ENCODE measurements at regions not wholly inside any gene's neighbourhood (a gene's known extent, or its start where the extent isn't known, plus 50 kb on each side); places are given as distances from the start of the nearest gene placed in this dataset.

DNA sequence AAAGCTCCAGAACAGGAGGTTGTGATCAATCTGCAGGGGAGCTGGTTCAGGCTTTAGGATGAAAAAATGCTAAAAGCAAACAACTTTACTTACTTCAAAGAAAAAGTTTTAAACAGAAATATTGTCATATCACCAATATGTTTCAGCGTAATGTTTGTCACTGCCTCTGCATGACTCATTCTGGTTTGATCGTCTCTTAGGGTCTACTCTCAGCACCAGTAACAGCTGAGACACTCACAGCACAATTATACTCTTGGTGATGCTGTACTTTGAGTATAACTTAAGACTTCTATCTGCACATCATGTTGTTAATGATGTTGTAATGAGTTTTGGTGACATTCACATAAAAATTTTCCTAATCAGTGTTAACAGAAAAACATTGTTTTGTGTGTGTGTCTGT lies 665.4 kb downstream of the EPM2A start:
- Histone ChIP-seq H4K20me1 (ENCODE audit: insufficient read depth, low read length) (no peaks in the 10 kb centered on the region), H3K4me2 (ENCODE audit: low read depth, low read length) (no peak overlapping the region), H3K27ac (ENCODE audit: low read length) (no peak overlapping the region), H3K4me3 (ENCODE audit: low read length) (no peak overlapping the region), H3K9me3 (replicated peaks; ENCODE audit: insufficient read depth, low read length) (no peaks in the 10 kb centered on the region), H2AFZ (ENCODE audit: low read length) (no peak overlapping the region), H3F3A (ENCODE audit: insufficient read depth, low read length) (no peaks in the 10 kb centered on the region), H3K79me2 (ENCODE audit: low read length) (no peaks in the 10 kb centered on the region), H3K36me3 (replicated peaks; ENCODE audit: insufficient read depth, low read length) (no peaks in the 10 kb centered on the region), H3K27me3 (replicated peaks; ENCODE audit: insufficient read depth, low read length) (no peaks in the 10 kb centered on the region), H3K4me1 (ENCODE audit: low read length) (no peaks in the 10 kb centered on the region), H3K9me2 (replicated peaks; ENCODE audit: insufficient read depth, low read length) (no peaks in the 10 kb centered on the region), H3K9ac (ENCODE audit: low read length) (no peak overlapping the region)
- DNase-seq: no peak
- no peak for TF ChIP-seq EZH2phosphoT487 (IDR thresholded peaks at IDR 0.05; ENCODE audit: low read length)
- TF ChIP-seq, protein P1, sequence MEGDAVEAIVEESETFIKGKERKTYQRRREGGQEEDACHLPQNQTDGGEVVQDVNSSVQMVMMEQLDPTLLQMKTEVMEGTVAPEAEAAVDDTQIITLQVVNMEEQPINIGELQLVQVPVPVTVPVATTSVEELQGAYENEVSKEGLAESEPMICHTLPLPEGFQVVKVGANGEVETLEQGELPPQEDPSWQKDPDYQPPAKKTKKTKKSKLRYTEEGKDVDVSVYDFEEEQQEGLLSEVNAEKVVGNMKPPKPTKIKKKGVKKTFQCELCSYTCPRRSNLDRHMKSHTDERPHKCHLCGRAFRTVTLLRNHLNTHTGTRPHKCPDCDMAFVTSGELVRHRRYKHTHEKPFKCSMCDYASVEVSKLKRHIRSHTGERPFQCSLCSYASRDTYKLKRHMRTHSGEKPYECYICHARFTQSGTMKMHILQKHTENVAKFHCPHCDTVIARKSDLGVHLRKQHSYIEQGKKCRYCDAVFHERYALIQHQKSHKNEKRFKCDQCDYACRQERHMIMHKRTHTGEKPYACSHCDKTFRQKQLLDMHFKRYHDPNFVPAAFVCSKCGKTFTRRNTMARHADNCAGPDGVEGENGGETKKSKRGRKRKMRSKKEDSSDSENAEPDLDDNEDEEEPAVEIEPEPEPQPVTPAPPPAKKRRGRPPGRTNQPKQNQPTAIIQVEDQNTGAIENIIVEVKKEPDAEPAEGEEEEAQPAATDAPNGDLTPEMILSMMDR (IDR thresholded peaks at IDR 0.05; ENCODE audit: low read length): no peak
- TF ChIP-seq EZH2 (optimal IDR thresholded peaks at IDR 0.05; ENCODE audit: low read depth, low read length): no peak

DNA sequence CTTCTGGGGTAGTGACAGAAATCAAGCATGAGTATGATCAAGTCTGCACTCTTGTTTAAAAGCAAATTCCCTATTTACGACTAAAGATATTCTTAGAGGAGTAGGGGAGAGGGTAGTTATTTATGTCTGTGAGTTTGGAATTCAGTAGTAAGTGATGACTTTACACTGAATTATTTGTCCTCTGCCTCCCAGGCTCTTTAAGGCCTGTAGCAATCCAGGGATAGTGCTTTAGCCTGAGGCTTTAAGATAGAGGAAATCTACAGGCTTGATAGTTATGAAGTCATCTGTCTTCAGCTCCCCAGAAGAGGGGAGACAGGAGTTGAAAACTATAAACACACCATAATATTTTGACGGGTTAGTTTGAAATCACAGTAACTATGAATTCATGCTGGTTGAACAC lies 664.5 kb downstream of the EPM2A start:
- no peak overlapping the region for H3K9ac ChIP-seq (ENCODE audit: low read length)

DNA sequence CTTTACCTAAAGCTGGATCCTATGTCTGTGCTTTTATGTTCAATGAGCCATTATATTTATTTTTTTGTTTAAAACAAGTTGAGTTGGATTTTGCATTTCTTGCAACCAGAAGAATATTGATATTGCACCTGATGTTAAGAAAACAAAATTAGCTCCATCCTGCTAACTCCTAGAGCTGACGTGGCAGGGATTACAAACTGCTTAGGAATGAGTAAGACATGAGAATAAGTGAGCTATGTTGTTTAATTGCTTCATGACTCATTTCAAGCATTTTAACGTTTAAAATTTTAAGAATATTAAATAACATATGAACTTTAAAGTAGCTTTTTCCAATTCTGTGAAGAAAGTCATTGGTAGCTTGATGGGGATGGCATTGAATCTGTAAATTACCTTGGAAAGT lies 663.5 kb downstream of the EPM2A start:
- no peak for DNase-seq
- no peak overlapping the region for H3K27ac ChIP-seq (ENCODE audit: low read length)

More for the DNA sequence above, 664.5 kb downstream of the EPM2A start:
- Histone ChIP-seq H4K20me1 (ENCODE audit: insufficient read depth, low read length) (no peaks in the 10 kb centered on the region), H3K9me3 (replicated peaks; ENCODE audit: insufficient read depth, low read length) (no peaks in the 10 kb centered on the region), H3K27me3 (replicated peaks; ENCODE audit: insufficient read depth, low read length) (no peaks in the 10 kb centered on the region), H3K4me3 (ENCODE audit: low read length) (no peak overlapping the region), H2AFZ (ENCODE audit: low read length) (no peak overlapping the region), H3K79me2 (ENCODE audit: low read length) (no peaks in the 10 kb centered on the region), H3K9me2 (replicated peaks; ENCODE audit: insufficient read depth, low read length) (no peaks in the 10 kb centered on the region), H3F3A (ENCODE audit: insufficient read depth, low read length) (no peaks in the 10 kb centered on the region), H3K36me3 (replicated peaks; ENCODE audit: insufficient read depth, low read length) (no peaks in the 10 kb centered on the region), H3K4me2 (ENCODE audit: low read depth, low read length) (no peak overlapping the region), H3K27ac (ENCODE audit: low read length) (no peak overlapping the region), H3K4me1 (ENCODE audit: low read length) (no peaks in the 10 kb centered on the region)
- TF ChIP-seq, protein P1 (IDR thresholded peaks at IDR 0.05; ENCODE audit: low read length): no peak
- TF ChIP-seq EZH2phosphoT487 (IDR thresholded peaks at IDR 0.05; ENCODE audit: low read length) (no peak), EZH2 (optimal IDR thresholded peaks at IDR 0.05; ENCODE audit: low read depth, low read length) (no peak)
- DNase-seq: no peak

More for the DNA sequence above, 663.5 kb downstream of the EPM2A start:
- no peak overlapping the region for H3K9ac ChIP-seq (ENCODE audit: low read length)
- H2AFZ ChIP-seq (ENCODE audit: low read length): no peak overlapping the region
- no peaks in the 10 kb centered on the region for H3K36me3 ChIP-seq (replicated peaks; ENCODE audit: insufficient read depth, low read length)
- H3K27me3 ChIP-seq (replicated peaks; ENCODE audit: insufficient read depth, low read length): no peaks in the 10 kb centered on the region
- no peaks in the 10 kb centered on the region for H3K79me2 ChIP-seq (ENCODE audit: low read length)
- no peak overlapping the region for H3K4me2 ChIP-seq (ENCODE audit: low read depth, low read length)
- H3F3A ChIP-seq (ENCODE audit: insufficient read depth, low read length): no peaks in the 10 kb centered on the region
- TF ChIP-seq, protein P1 (IDR thresholded peaks at IDR 0.05; ENCODE audit: low read length): no peak
- TF ChIP-seq EZH2 (optimal IDR thresholded peaks at IDR 0.05; ENCODE audit: low read depth, low read length) (no peak), EZH2phosphoT487 (IDR thresholded peaks at IDR 0.05; ENCODE audit: low read length) (no peak)
- no peak overlapping the region for H3K4me3 ChIP-seq (ENCODE audit: low read length)
- no peaks in the 10 kb centered on the region for H3K4me1 ChIP-seq (ENCODE audit: low read length)
- no peaks in the 10 kb centered on the region for H4K20me1 ChIP-seq (ENCODE audit: insufficient read depth, low read length)
- H3K9me3 ChIP-seq (replicated peaks; ENCODE audit: insufficient read depth, low read length): no peaks in the 10 kb centered on the region
- no peaks in the 10 kb centered on the region for H3K9me2 ChIP-seq (replicated peaks; ENCODE audit: insufficient read depth, low read length)
